ENCODE measurements at regions not wholly inside any gene's neighbourhood (a gene's known extent, or its start where the extent isn't known, plus 50 kb on each side); places are given as distances from the start of the nearest gene placed in this dataset.
A peak's percentile ranks its signal among the peaks of the same experiment; 100 is the strongest.

DNA sequence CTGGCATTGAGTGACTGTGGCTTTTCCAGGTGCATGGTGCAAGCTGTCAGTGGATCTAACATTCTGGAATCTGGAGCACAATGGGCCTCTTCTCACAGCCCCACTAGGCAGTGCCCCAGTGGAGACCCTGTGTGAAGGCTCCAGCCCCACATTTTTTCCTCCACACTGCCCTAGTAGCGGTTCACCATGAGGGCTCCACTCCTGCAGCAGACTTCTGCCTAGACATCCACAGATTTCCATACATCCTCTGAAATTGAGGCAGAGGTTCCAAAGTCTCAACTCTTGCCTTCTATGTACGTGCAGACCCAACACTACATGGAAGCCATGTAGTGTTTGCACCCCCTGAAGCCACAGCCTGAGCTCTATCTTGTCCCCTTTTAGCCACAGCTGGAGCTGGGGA, 118.0 kb upstream of the BMP5 start:
- TF ChIP-seq, protein P1, sequence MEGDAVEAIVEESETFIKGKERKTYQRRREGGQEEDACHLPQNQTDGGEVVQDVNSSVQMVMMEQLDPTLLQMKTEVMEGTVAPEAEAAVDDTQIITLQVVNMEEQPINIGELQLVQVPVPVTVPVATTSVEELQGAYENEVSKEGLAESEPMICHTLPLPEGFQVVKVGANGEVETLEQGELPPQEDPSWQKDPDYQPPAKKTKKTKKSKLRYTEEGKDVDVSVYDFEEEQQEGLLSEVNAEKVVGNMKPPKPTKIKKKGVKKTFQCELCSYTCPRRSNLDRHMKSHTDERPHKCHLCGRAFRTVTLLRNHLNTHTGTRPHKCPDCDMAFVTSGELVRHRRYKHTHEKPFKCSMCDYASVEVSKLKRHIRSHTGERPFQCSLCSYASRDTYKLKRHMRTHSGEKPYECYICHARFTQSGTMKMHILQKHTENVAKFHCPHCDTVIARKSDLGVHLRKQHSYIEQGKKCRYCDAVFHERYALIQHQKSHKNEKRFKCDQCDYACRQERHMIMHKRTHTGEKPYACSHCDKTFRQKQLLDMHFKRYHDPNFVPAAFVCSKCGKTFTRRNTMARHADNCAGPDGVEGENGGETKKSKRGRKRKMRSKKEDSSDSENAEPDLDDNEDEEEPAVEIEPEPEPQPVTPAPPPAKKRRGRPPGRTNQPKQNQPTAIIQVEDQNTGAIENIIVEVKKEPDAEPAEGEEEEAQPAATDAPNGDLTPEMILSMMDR (conservative IDR thresholded peaks at IDR 0.05), result no peak
- no peak overlapping the region for H3K27ac ChIP-seq

DNA sequence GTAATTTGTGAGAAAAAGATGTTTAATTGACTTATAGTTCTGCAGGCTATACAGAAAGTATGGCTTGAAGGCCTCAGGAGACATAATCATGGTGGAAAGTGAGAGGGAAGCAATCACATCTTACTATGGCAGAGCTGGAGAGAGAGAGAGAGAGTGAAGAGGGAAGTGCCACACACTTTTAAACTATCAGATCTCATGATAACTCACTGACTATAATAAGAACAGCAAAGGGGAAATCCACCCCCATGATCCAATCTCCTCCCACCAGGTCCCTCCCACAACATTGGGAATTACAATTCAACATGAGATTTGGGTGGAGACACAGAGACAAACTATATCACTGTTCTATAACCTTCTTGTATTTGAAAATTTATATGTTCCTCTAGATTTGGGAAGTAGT, 117.2 kb upstream of the BMP5 start:
- no peak overlapping the region for H3K27ac ChIP-seq
- TF ChIP-seq, protein P1 (conservative IDR thresholded peaks at IDR 0.05), result no peak

DNA sequence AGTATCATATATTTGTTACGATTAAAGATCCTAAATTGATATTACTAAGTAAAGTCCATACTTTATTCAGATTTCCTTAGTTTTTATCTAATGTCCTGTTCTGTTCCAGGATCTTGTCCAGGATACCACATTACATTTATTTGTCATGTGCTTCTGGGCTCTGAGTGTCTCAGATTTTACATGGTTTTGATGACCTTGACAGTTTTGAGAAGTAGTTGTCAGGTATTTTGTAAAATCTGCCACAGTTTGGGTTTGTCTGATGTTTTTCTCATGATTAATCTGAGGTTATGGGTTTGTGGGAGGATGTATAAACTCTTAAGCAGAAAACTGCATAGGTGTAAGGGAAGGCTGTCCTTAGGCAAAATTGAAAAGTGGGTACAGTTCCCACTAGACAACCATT, 109.9 kb upstream of the BMP5 start:
- TF ChIP-seq, protein P1 (conservative IDR thresholded peaks at IDR 0.05), result no peak
- H3K27ac ChIP-seq, result no peak overlapping the region

DNA sequence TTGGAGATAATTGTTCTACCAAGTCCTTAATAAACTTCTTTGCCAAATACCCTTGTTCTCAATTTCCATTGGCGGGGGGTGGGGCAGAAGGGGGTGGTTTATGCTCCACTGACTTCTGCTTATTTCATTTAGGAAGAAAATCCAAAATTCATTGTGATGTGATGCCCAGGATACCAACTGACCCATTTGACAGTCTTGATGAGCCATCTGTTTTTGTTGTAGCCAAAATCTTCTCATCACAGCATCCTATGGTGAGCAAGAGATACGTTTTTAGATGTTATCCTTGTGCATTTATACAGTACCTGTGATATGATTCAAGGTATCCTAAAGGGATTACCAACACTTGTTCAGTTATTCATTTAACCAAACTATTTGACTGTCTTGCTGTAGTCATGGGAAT, 108.5 kb upstream of the BMP5 start:
- TF ChIP-seq, protein P1 (conservative IDR thresholded peaks at IDR 0.05), result no peak
- no peak overlapping the region for H3K27ac ChIP-seq

DNA sequence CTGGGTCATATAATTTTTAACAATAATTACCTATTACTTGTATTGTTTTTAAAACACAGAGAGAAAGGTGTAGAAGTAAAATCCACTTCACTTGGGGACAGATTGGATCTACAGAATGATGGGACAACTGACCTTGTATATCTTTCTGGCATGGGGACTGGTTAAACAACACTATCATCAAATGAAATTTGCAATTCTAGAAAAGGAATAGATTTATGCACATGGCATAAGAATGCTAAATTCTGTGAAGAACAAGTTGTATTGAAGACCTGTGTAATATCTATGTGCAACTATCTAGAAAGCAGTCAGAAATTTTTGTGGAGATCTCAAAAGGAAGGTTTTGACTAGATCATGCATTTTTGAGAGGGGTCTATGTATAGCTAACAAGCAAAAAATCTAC, 106.3 kb upstream of the BMP5 start:
- TF ChIP-seq, protein P1 (conservative IDR thresholded peaks at IDR 0.05), result no peak
- H3K27ac ChIP-seq, result no peak overlapping the region

DNA sequence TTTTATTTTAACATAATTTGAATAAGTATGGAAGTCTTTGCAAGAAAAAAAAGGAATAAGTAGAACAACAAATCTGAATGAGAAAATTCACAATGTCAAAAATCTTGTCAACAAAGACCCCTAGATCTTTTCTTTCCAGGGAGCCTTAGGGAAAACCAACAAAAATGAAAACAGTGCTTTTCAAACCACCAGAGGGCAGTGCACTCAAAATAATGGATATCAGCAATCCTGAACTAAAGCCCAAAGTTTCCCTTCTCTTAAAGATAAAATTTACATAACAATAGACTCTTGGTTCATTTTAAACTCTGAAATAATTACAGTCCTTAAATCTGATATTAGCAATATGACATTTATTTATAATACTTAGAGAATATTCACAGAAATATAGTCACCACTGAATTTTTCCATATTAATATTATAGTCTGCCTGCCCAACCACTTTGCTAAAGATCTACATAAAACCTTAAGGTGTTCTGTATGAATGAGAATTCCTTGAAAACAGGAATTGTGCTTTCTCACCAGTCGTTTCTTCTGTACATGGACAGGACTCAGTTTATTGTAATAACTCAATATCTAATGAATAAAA, 105.3 kb upstream of the BMP5 start:
- H3K27ac ChIP-seq, result no peak overlapping the region

DNA sequence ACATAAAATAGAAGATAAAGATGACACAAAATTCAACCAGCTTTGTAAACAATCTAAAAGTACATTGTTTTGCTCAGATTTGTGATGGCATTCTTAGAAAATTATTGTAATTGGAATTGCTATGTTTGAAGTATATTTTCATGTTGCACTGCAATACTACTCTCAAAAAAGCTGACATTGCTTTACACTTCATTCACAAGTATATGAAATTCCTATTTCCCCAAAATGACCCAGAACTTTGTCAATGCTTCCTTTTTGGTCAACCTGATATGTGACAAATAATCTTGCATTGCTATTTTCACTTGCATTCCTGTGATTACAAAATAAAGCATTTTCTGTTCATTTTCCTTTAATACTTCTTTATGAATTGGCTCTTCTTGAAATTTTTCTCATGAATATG, 104.1 kb upstream of the BMP5 start:
- no peak overlapping the region for H3K27ac ChIP-seq
- TF ChIP-seq, protein P1 (conservative IDR thresholded peaks at IDR 0.05), result no peak

More for the DNA sequence above, 105.3 kb upstream of the BMP5 start:
- TF ChIP-seq, protein P1 (conservative IDR thresholded peaks at IDR 0.05), result peak; percentile 77

Measured in VCaP (cell line).